IMR-90 (cell line): ENCODE measurements at regions not wholly inside any gene's neighbourhood (a gene's known extent, or its start where the extent isn't known, plus 50 kb on each side); places are given as distances from the start of the nearest gene placed in this dataset.

Source experiments
- ATAC-seq: fragments of 200-7000 bp; cut with Tn5 transposase; 2 replicates; pipeline ENCODE4 v1.9.1; 2020; ENCODE audit warnings: low read depth, mild to moderate bottlenecking, moderate library complexity
- BruUV-seq: library from RNA; stranded (reverse); fragments of 400-500 nt; replicated peaks from 2 replicates; lab custom pipeline; 2021; lab: Mats Ljungman, UMichigan
- CTCF ChIA-PET: fragments of 300-600 bp; formaldehyde crosslinking; extraction: SDS; loops from one replicate; lab custom pipeline; 2021; ENCODE audit warnings: antibody characterized with exemption; lab: Yijun Ruan, JAX
- POLR2A ChIA-PET: fragments of 300-600 bp; sonication (Branson Sonifier 250); formaldehyde crosslinking; loops from one replicate; lab custom pipeline; 2022; ENCODE audit warnings: antibody characterized with exemption; ENCODE audit not compliant: unreplicated experiment; lab: Charles Lee
- DNase-seq: peaks from one replicate; pipeline ENCODE4 v3.0.0; 2013
- H2AFZ ChIP-seq: replicated peaks from 2 replicates; pipeline ENCODE3; 2013; ENCODE audit warnings: low read length, mild to moderate bottlenecking; ENCODE audit not compliant: poor library complexity
- H2AK5ac ChIP-seq: 2 replicates; pipeline ENCODE4 v1.6.1; 2013; ENCODE audit warnings: low read depth, low read length, inconsistent platforms
- H2AK9ac ChIP-seq: replicated peaks from 2 replicates; pipeline ENCODE3; 2013; ENCODE audit warnings: mild to moderate bottlenecking, low read depth, low read length, moderate library complexity; ENCODE audit not compliant: poor library complexity
- H2BK120ac ChIP-seq: 2 replicates; pipeline ENCODE4 v1.6.1; 2013; ENCODE audit warnings: low read depth, low read length, inconsistent platforms
- H2BK15ac ChIP-seq: 3 replicates; pipeline ENCODE4 v1.6.1; 2013; ENCODE audit warnings: low read depth, low read length, inconsistent platforms
- H2BK20ac ChIP-seq: 2 replicates; pipeline ENCODE4 v1.6.1; 2013; ENCODE audit warnings: low read depth, mild to moderate bottlenecking, inconsistent platforms, low read length, moderate library complexity
- H2BK5ac ChIP-seq: 2 replicates; pipeline ENCODE4 v1.6.1; 2013; ENCODE audit warnings: mild to moderate bottlenecking, low read depth, low read length, inconsistent platforms; ENCODE audit not compliant: poor library complexity, severe bottlenecking
- H3K14ac ChIP-seq: replicated peaks from 2 replicates; pipeline ENCODE4 v1.6.1; 2013; ENCODE audit warnings: low read depth, low read length, inconsistent platforms
- H3K18ac ChIP-seq: 2 replicates; pipeline ENCODE4 v1.6.1; 2013; ENCODE audit warnings: low read depth, low read length, control low read depth
- H3K23ac ChIP-seq: 2 replicates; pipeline ENCODE4 v1.6.1; 2013; ENCODE audit warnings: low read depth, low read length, inconsistent platforms
- H3K27ac ChIP-seq: 2 replicates; pipeline ENCODE4 v1.5.1; 2013; ENCODE audit warnings: mild to moderate bottlenecking, control low read depth, low read length; ENCODE audit not compliant: insufficient read depth
- H3K27me3 ChIP-seq: 2 replicates; pipeline ENCODE4 v1.6.1; 2013; ENCODE audit warnings: low read length; ENCODE audit not compliant: control insufficient read depth, insufficient read depth
- H3K36me3 ChIP-seq: 2 replicates; pipeline ENCODE4 v1.6.1; 2013; ENCODE audit warnings: low read length, mixed read lengths; ENCODE audit not compliant: control insufficient read depth, insufficient read depth
- H3K4ac ChIP-seq: 2 replicates; pipeline ENCODE4 v1.6.1; 2013; ENCODE audit warnings: low read depth, low read length, inconsistent platforms
- H3K4me1 ChIP-seq: 2 replicates; pipeline ENCODE4 v1.6.1; 2013; ENCODE audit warnings: low read length, mixed read lengths; ENCODE audit not compliant: control insufficient read depth, insufficient read depth
- H3K4me2 ChIP-seq: 2 replicates; pipeline ENCODE4 v1.6.1; 2013; ENCODE audit warnings: low read depth, mild to moderate bottlenecking, control low read depth, low read length, moderate library complexity
- H3K4me3 ChIP-seq: 2 replicates; pipeline ENCODE4 v1.5.1; 2013; ENCODE audit warnings: low read depth, mild to moderate bottlenecking, control low read depth, low read length, moderate library complexity; ENCODE audit not compliant: insufficient read depth
- H3K56ac ChIP-seq: 2 replicates; pipeline ENCODE4 v1.6.1; 2013; ENCODE audit warnings: low read length, inconsistent platforms; ENCODE audit not compliant: insufficient read depth; ENCODE audit errors: extremely low read depth
- H3K79me1 ChIP-seq, 2 experiments: 2 replicates each; pipeline ENCODE4 v1.6.1; 2013; ENCODE audit warnings: low read length in 2 of 2, inconsistent platforms in 1 of 2, low read depth in 1 of 2
- H3K9ac ChIP-seq: 2 replicates; pipeline ENCODE4 v1.6.1; 2013; ENCODE audit warnings: low read depth, low read length, control low read depth
- H3K9me1 ChIP-seq: 2 replicates; pipeline ENCODE4 v1.6.1; 2013; ENCODE audit warnings: low read length, inconsistent platforms; ENCODE audit not compliant: insufficient read depth
- H3K9me3 ChIP-seq: 2 replicates; pipeline ENCODE4 v1.6.1; 2013; ENCODE audit warnings: low read length; ENCODE audit not compliant: control insufficient read depth, insufficient read depth
- H4K20me1 ChIP-seq: 2 replicates; pipeline ENCODE4 v1.6.1; 2013; ENCODE audit warnings: low read length, inconsistent platforms; ENCODE audit not compliant: insufficient read depth
- H4K5ac ChIP-seq: 2 replicates; pipeline ENCODE4 v1.6.1; 2013; ENCODE audit warnings: mild to moderate bottlenecking, low read depth, low read length, control low read depth
- H4K8ac ChIP-seq, 2 experiments: 2 replicates each; pipeline ENCODE4 v1.6.1; 2013; ENCODE audit warnings: low read depth in 2 of 2, low read length in 2 of 2, control low read depth in 1 of 2, inconsistent platforms in 1 of 2
- H4K91ac ChIP-seq: 2 replicates; pipeline ENCODE4 v1.6.1; 2013; ENCODE audit warnings: low read depth, low read length, inconsistent platforms; ENCODE audit not compliant: insufficient read depth
- BHLHE40 ChIP-seq: fragments of 150-350 bp; IDR thresholded peaks from 2 replicates; pipeline ENCODE4 v1.6.1; 2016; ENCODE audit warnings: mild to moderate bottlenecking, low read depth, low read length
- CEBPB ChIP-seq: IDR thresholded peaks from 2 replicates; pipeline ENCODE4 v1.6.1; 2012; ENCODE audit warnings: low read depth, low read length, improper control_type of control experiment
- CHD1 ChIP-seq: IDR thresholded peaks from 2 replicates; pipeline ENCODE4 v1.6.1; 2012; ENCODE audit warnings: low read depth, low read length, improper control_type of control experiment
- FOS ChIP-seq: fragments of 150-350 bp; IDR thresholded peaks from 2 replicates; pipeline ENCODE4 v1.6.1; 2016; ENCODE audit warnings: low read depth, low read length
- MAFK ChIP-seq: IDR thresholded peaks from 2 replicates; pipeline ENCODE4 v1.6.1; 2012; ENCODE audit warnings: low read depth, low read length, improper control_type of control experiment
- MAZ ChIP-seq: IDR thresholded peaks from 2 replicates; pipeline ENCODE4 v1.6.1; 2012; ENCODE audit warnings: low read depth, mild to moderate bottlenecking, low read length, improper control_type of control experiment, moderate library complexity, borderline replicate concordance
- MXI1 ChIP-seq: IDR thresholded peaks from 2 replicates; pipeline ENCODE4 v1.6.1; 2012; ENCODE audit warnings: low read depth, mild to moderate bottlenecking, low read length, moderate library complexity, borderline replicate concordance
- NFE2L2 ChIP-seq: fragments of 150-350 bp; IDR thresholded peaks from 2 replicates; pipeline ENCODE4 v1.6.1; 2016; ENCODE audit warnings: low read depth, mild to moderate bottlenecking, low read length
- POLR2A ChIP-seq: IDR thresholded peaks from 2 replicates; pipeline ENCODE4 v1.6.1; 2012; ENCODE audit warnings: mild to moderate bottlenecking, low read depth, low read length
- RAD21 ChIP-seq: IDR thresholded peaks from 2 replicates; pipeline ENCODE4 v1.6.1; 2012; ENCODE audit warnings: low read length, improper control_type of control experiment
- RCOR1 ChIP-seq: IDR thresholded peaks from 2 replicates; pipeline ENCODE4 v1.6.1; 2012; ENCODE audit warnings: mild to moderate bottlenecking, low read length, improper control_type of control experiment; ENCODE audit not compliant: insufficient replicate concordance
- RFX5 ChIP-seq: IDR thresholded peaks from 2 replicates; pipeline ENCODE4 v1.8.0; 2012; ENCODE audit warnings: low read depth, mild to moderate bottlenecking, low read length, moderate library complexity
- SMC3 ChIP-seq: fragments of 150-350 bp; IDR thresholded peaks from 2 replicates; pipeline ENCODE4 v1.6.1; 2016; ENCODE audit warnings: low read depth, mild to moderate bottlenecking, antibody characterized with exemption, low read length, moderate library complexity
- WGBS, 2 experiments: methylation state at CpG; one replicate each; pipeline versions ENCODE4 v1.1.5 to v1.1.7; 2013; ENCODE audit warnings: missing lambda C conversion rate in 2 of 2; ENCODE audit not compliant: insufficient read length in 1 of 2; ENCODE audit errors: extremely low coverage in 2 of 2; 5-methylcytosine and 5-hydroxymethylcytosine counted together
- dilution Hi-C: fragments of 300-500 bp; cut with HindIII; formaldehyde crosslinking; loops from one replicate; pipeline ENCODE4 v1.14.3; 2018; ENCODE audit warnings: low sequenced_read_pairs; ENCODE audit not compliant: unreplicated experiment
- in situ Hi-C: fragments of 300-500 bp; cut with MboI; formaldehyde crosslinking; loops from 3 replicates; pipeline ENCODE4 v1.14.3; 2019; ENCODE audit warnings: low sequenced_read_pairs, inconsistent platforms, mixed read lengths
- intact Hi-C: fragments of 100-400 bp; cut with micrococcal nuclease; formaldehyde crosslinking; loops from 2 replicates; pipeline ENCODE4 v1.10.0; 2022
- TF ChIP-seq, protein P1 (sequence below): fragments of 150-350 bp; IDR thresholded peaks from 2 replicates; pipeline ENCODE4 v1.6.1; 2016; ENCODE audit warnings: low read depth, mild to moderate bottlenecking, low read length, moderate library complexity, borderline replicate concordance
- TF ChIP-seq, protein P2 (sequence below): fragments of 150-350 bp; IDR thresholded peaks from 2 replicates; pipeline ENCODE4 v1.6.1; 2017; ENCODE audit warnings: mild to moderate bottlenecking, antibody characterized with exemption, low read length, low read depth
- TF ChIP-seq, protein P3 (sequence below): conservative IDR thresholded peaks from 2 replicates; pipeline ENCODE4 v1.5.1; 2012; ENCODE audit warnings: mild to moderate bottlenecking, low read depth, low read length, improper control_type of control experiment

DNA sequence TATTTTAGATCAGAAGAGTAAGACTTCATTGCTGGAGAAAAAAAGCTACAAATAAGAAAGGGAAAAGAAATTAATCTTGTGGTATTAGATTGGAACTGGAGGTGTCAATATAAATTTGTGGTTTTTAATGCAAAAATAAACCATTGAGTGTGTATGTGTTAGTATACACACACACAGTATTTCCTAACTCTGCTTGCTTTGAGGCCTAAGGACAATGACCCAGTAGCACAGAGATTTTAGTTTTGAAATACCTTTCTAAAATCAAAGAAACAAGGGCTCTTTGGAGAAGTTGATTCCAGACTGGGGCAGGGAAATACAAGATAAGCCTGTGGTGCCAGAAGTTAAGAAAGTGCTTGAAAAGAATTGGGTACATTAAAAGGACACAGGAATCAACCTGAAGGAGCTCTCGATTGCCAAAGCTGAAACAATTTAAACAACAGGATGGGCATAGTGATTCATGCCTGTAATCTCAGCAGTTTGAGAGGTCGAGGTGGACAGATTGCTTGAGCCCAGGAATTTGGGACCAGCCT, 84.6 kb upstream of the DTNBP1 start:
- no peaks in the 10 kb centered on the region for H3K4me1 ChIP-seq
- no peak overlapping the region for H2BK15ac ChIP-seq
- peaks cover 2% of the 10 kb centered on the region for H3K27me3 ChIP-seq
- no peak overlapping the region for H4K8ac ChIP-seq
- TF ChIP-seq SMC3 (no peak), MAFK (no peak), RAD21 (no peak), RFX5 (no peak), RCOR1 (no peak), FOS (no peak), BHLHE40 (no peak), POLR2A (no peak), CEBPB (no peak), MXI1 (no peak), NFE2L2 (no peak), CHD1 (no peak), MAZ (no peak)
- TF ChIP-seq, protein P1, sequence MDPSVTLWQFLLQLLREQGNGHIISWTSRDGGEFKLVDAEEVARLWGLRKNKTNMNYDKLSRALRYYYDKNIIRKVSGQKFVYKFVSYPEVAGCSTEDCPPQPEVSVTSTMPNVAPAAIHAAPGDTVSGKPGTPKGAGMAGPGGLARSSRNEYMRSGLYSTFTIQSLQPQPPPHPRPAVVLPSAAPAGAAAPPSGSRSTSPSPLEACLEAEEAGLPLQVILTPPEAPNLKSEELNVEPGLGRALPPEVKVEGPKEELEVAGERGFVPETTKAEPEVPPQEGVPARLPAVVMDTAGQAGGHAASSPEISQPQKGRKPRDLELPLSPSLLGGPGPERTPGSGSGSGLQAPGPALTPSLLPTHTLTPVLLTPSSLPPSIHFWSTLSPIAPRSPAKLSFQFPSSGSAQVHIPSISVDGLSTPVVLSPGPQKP, result no peak
- TF ChIP-seq, protein P2, sequence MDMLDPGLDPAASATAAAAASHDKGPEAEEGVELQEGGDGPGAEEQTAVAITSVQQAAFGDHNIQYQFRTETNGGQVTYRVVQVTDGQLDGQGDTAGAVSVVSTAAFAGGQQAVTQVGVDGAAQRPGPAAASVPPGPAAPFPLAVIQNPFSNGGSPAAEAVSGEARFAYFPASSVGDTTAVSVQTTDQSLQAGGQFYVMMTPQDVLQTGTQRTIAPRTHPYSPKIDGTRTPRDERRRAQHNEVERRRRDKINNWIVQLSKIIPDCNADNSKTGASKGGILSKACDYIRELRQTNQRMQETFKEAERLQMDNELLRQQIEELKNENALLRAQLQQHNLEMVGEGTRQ, result no peak
- TF ChIP-seq, protein P3, sequence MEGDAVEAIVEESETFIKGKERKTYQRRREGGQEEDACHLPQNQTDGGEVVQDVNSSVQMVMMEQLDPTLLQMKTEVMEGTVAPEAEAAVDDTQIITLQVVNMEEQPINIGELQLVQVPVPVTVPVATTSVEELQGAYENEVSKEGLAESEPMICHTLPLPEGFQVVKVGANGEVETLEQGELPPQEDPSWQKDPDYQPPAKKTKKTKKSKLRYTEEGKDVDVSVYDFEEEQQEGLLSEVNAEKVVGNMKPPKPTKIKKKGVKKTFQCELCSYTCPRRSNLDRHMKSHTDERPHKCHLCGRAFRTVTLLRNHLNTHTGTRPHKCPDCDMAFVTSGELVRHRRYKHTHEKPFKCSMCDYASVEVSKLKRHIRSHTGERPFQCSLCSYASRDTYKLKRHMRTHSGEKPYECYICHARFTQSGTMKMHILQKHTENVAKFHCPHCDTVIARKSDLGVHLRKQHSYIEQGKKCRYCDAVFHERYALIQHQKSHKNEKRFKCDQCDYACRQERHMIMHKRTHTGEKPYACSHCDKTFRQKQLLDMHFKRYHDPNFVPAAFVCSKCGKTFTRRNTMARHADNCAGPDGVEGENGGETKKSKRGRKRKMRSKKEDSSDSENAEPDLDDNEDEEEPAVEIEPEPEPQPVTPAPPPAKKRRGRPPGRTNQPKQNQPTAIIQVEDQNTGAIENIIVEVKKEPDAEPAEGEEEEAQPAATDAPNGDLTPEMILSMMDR, result no peak
- no peak for DNase-seq
- H2BK5ac ChIP-seq, result no peak overlapping the region
- no peak overlapping the region for H3K56ac ChIP-seq
- no peak overlapping the region for H3K18ac ChIP-seq
- in situ Hi-C loops (no loop called here), dilution Hi-C loops (no loop called here), intact Hi-C loops (no loop called here)
- H2AK9ac ChIP-seq, result no peak overlapping the region
- no CpG with 5 or more reads among the region's 2 CpGs for WGBS, 2 experiments
- H3K23ac ChIP-seq, result no peak overlapping the region
- no peak overlapping the region for H3K9ac ChIP-seq
- no peak overlapping the region for H2AFZ ChIP-seq
- no peaks in the 10 kb centered on the region for H3K9me3 ChIP-seq
- H3K27ac ChIP-seq, result no peak overlapping the region
- H3K4me2 ChIP-seq, result no peak overlapping the region
- 0 out of 2 replicates have a peak, but pooled peaks cover 4% of the 10 kb centered on the region for H3K9me1 ChIP-seq
- CTCF ChIA-PET, result no interaction called here
- H3K4ac ChIP-seq, result no peak overlapping the region
- no peak overlapping the region for H2AK5ac ChIP-seq
- no peak overlapping the region for H4K91ac ChIP-seq
- BruUV-seq, result no TSS peak
- no peak overlapping the region for H3K14ac ChIP-seq
- POLR2A ChIA-PET, result no interaction called here
- no peaks in the 10 kb centered on the region for H3K36me3 ChIP-seq
- no peak overlapping the region for H3K4me3 ChIP-seq
- H4K5ac ChIP-seq, result no peak overlapping the region
- ATAC-seq, result no peak
- no peak overlapping the region for H2BK20ac ChIP-seq
- no peaks in the 10 kb centered on the region for H3K79me1 ChIP-seq
- H2BK120ac ChIP-seq, result no peak overlapping the region
- H4K20me1 ChIP-seq, result no peaks in the 10 kb centered on the region
